H1 (cell line): ENCODE measurements at regions not wholly inside any gene's neighbourhood (a gene's known extent, or its start where the extent isn't known, plus 50 kb on each side); places are given as distances from the start of the nearest gene placed in this dataset.
"Not testable (repeated sequence)": the region's sequence is repeated elsewhere in the genome, so short reads cannot be mapped to it uniquely, and the experiment has no call there.

Experiments used
- CTCF ChIA-PET: fragments of 300-600 bp; sonication (Branson Sonifier 250); formaldehyde crosslinking; loops from one replicate; lab custom pipeline; 2021; ENCODE audit not compliant: partially characterized antibody; lab: Charles Lee
- POLR2A ChIA-PET: fragments of 300-600 bp; sonication (Branson Sonifier 250); formaldehyde crosslinking; loops from one replicate; lab custom pipeline; 2021; ENCODE audit warnings: inconsistent platforms; ENCODE audit not compliant: partially characterized antibody; lab: Charles Lee
- DNase-seq, 2 experiments: peaks; one replicate each; pipeline versions ENCODE4 v3.0.0 to v3.0.0-alpha.2; 2010 to 2022; ENCODE audit warnings: low spot score in 2 of 2, low read depth in 1 of 2, mixed read lengths in 1 of 2
- FAIRE-seq: peaks from 2 replicates; lab custom pipeline; 2011; peaks lifted over from hg19 to GRCh38; lab: Jason Lieb, UNC
- H2AFZ ChIP-seq: 2 replicates; pipeline ENCODE4 v1.8.1; 2012; ENCODE audit warnings: low read length, inconsistent platforms
- H2AK5ac ChIP-seq: 2 replicates; pipeline ENCODE4 v1.6.1; 2013; ENCODE audit warnings: low read depth, low read length
- H2BK120ac ChIP-seq: replicated peaks from 2 replicates; pipeline ENCODE3; 2013; ENCODE audit warnings: low read depth, low read length, inconsistent platforms
- H2BK12ac ChIP-seq: 2 replicates; pipeline ENCODE4 v1.6.1; 2013; ENCODE audit warnings: low read depth, low read length
- H2BK15ac ChIP-seq: 2 replicates; pipeline ENCODE4 v1.6.1; 2013; ENCODE audit warnings: low read length
- H2BK20ac ChIP-seq: 2 replicates; pipeline ENCODE4 v1.6.1; 2013; ENCODE audit warnings: low read length
- H2BK5ac ChIP-seq: 2 replicates; pipeline ENCODE4 v1.6.1; 2013; ENCODE audit warnings: low read depth, low read length
- H3K14ac ChIP-seq: 2 replicates; pipeline ENCODE4 v1.6.1; 2013; ENCODE audit warnings: inconsistent platforms; ENCODE audit not compliant: insufficient read length
- H3K18ac ChIP-seq: 2 replicates; pipeline ENCODE4 v1.6.1; 2013; ENCODE audit warnings: low read length; ENCODE audit errors: extremely low read depth
- H3K23ac ChIP-seq: 2 replicates; pipeline ENCODE4 v1.6.1; 2013; ENCODE audit warnings: inconsistent platforms; ENCODE audit not compliant: insufficient read length
- H3K23me2 ChIP-seq: 2 replicates; pipeline ENCODE4 v1.6.1; 2013; ENCODE audit warnings: low read depth, low read length
- H3K27ac ChIP-seq: 2 replicates; pipeline ENCODE4 v1.6.1; 2011; ENCODE audit warnings: low read depth, low read length, inconsistent platforms
- H3K27me3 ChIP-seq, 4 experiments: replicated peaks in 1 of 4; 1 replicate in 1 of 4; 2 replicates in 3 of 4; pipeline versions ENCODE4 v1.6.1 to v1.8.1; 2011 to 2013; ENCODE audit warnings: low read length in 3 of 4, mild to moderate bottlenecking in 3 of 4, inconsistent platforms in 2 of 4, mixed read lengths in 2 of 4, moderate library complexity in 1 of 4; ENCODE audit not compliant: control insufficient read depth in 3 of 4, insufficient read depth in 3 of 4; ENCODE audit errors: extremely low read depth in 1 of 4
- H3K36me3 ChIP-seq, 4 experiments: 2 replicates each; pipeline versions ENCODE4 v1.6.1 to v1.8.1; 2011 to 2013; ENCODE audit warnings: mild to moderate bottlenecking in 4 of 4, low read length in 3 of 4, moderate library complexity in 2 of 4, control low read depth in 1 of 4, inconsistent platforms in 1 of 4; ENCODE audit not compliant: insufficient read depth in 4 of 4, control insufficient read depth in 2 of 4
- H3K4ac ChIP-seq: replicated peaks from 2 replicates; pipeline ENCODE3; 2013; ENCODE audit warnings: low read length, low read depth, mixed read lengths, inconsistent platforms; ENCODE audit not compliant: insufficient read length
- H3K4me1 ChIP-seq, 4 experiments: replicated peaks in 1 of 4; 1 replicate in 1 of 4; 2 replicates in 3 of 4; pipeline versions ENCODE4 v1.6.1 to v1.8.1; 2011 to 2013; ENCODE audit warnings: low read length in 3 of 4, inconsistent platforms in 2 of 4, mixed read lengths in 1 of 4; ENCODE audit not compliant: insufficient read depth in 4 of 4, control insufficient read depth in 3 of 4
- H3K4me2 ChIP-seq, 2 experiments: 2 replicates each; pipeline versions ENCODE4 v1.6.1 to v1.8.1; 2011 to 2013; ENCODE audit warnings: low read depth in 2 of 2, low read length in 2 of 2, control low read depth in 1 of 2, inconsistent platforms in 1 of 2, mild to moderate bottlenecking in 1 of 2; ENCODE audit not compliant: insufficient read depth in 1 of 2
- H3K4me3 ChIP-seq, 4 experiments: fragments of 200-600, 300-600 bp in 1 of 4; sonication (generic), shearing (Covaris generic), sonication (Bioruptor Twin) in 1 of 4; 2 replicates each; pipeline versions ENCODE4 v1.5.1 to v1.8.1; 2011 to 2016; ENCODE audit warnings: low read length in 4 of 4, low read depth in 3 of 4, control low read depth in 2 of 4, inconsistent platforms in 2 of 4, mild to moderate bottlenecking in 2 of 4, mixed read lengths in 1 of 4, moderate library complexity in 1 of 4; ENCODE audit not compliant: insufficient read depth in 2 of 4; ENCODE audit errors: extremely low read depth in 1 of 4
- H3K56ac ChIP-seq: replicated peaks from 2 replicates; pipeline ENCODE3; 2013; ENCODE audit warnings: low read depth, mild to moderate bottlenecking, mixed read lengths, low read length, inconsistent platforms; ENCODE audit not compliant: insufficient read length
- H3K79me1 ChIP-seq: 2 replicates; pipeline ENCODE4 v1.6.1; 2013; ENCODE audit warnings: low read depth, low read length, control low read depth
- H3K79me2 ChIP-seq, 2 experiments: 2 replicates each; pipeline versions ENCODE4 v1.6.1 to v1.8.1; 2012 to 2013; ENCODE audit warnings: low read length in 2 of 2, mild to moderate bottlenecking in 2 of 2, inconsistent platforms in 1 of 2; ENCODE audit not compliant: insufficient read depth in 2 of 2, control insufficient read depth in 1 of 2
- H3K9ac ChIP-seq, 4 experiments: replicated peaks in 1 of 4; 1 replicate in 1 of 4; 2 replicates in 3 of 4; pipeline versions ENCODE4 v1.6.1 to v1.8.1; 2011 to 2013; ENCODE audit warnings: low read depth in 3 of 4, low read length in 3 of 4, control low read depth in 2 of 4, mild to moderate bottlenecking in 2 of 4, moderate library complexity in 2 of 4, inconsistent platforms in 1 of 4; ENCODE audit errors: extremely low read depth in 1 of 4
- H3K9me3 ChIP-seq, 2 experiments: 2 replicates each; pipeline versions ENCODE4 v1.6.1 to v1.8.1; 2012 to 2013; ENCODE audit warnings: mild to moderate bottlenecking in 2 of 2, moderate library complexity in 2 of 2, control low read depth in 1 of 2, inconsistent platforms in 1 of 2, low read depth in 1 of 2, low read length in 1 of 2, mixed read lengths in 1 of 2; ENCODE audit not compliant: insufficient read depth in 2 of 2
- H4K20me1 ChIP-seq, 2 experiments: replicated peaks in 1 of 2; 2 replicates each; pipeline versions ENCODE3 to v1.8.1; 2011 to 2013; ENCODE audit warnings: inconsistent platforms in 2 of 2, low read length in 2 of 2, mild to moderate bottlenecking in 1 of 2; ENCODE audit not compliant: insufficient read depth in 2 of 2, control insufficient read depth in 1 of 2
- H4K5ac ChIP-seq: 2 replicates; pipeline ENCODE4 v1.6.1; 2013; ENCODE audit warnings: low read length, low read depth, mixed read lengths, inconsistent platforms; ENCODE audit not compliant: insufficient read length
- H4K8ac ChIP-seq: 2 replicates; pipeline ENCODE4 v1.8.0; 2013; ENCODE audit warnings: mild to moderate bottlenecking, moderate library complexity, low read length, inconsistent platforms; ENCODE audit not compliant: insufficient read depth; ENCODE audit errors: extremely low read depth
- H4K91ac ChIP-seq: replicated peaks from 2 replicates; pipeline ENCODE3; 2013; ENCODE audit warnings: low read length, mixed read lengths, inconsistent platforms; ENCODE audit not compliant: insufficient read length

- H3K4me1 ChIP-seq, H3K4me3 ChIP-seq, POLR2A ChIA-PET, H3K4me2 ChIP-seq, H4K91ac ChIP-seq, H2BK15ac ChIP-seq, H3K23ac ChIP-seq, H3K9me3 ChIP-seq, H3K56ac ChIP-seq, H2BK5ac ChIP-seq, H2AFZ ChIP-seq, H3K9ac ChIP-seq, H3K79me2 ChIP-seq, H4K20me1 ChIP-seq, H3K4ac ChIP-seq, H3K27ac ChIP-seq, H2AK5ac ChIP-seq, H3K27me3 ChIP-seq, H4K5ac ChIP-seq, H3K79me1 ChIP-seq, H2BK120ac ChIP-seq, H3K18ac ChIP-seq, H3K23me2 ChIP-seq, H3K14ac ChIP-seq, H2BK20ac ChIP-seq, H4K8ac ChIP-seq, CTCF ChIA-PET, H3K36me3 ChIP-seq, FAIRE-seq, H2BK12ac ChIP-seq, DNase-seq: not testable (repeated sequence)
These were observed 526.0 kb downstream of the RMST start for GRCh38 chr12:97988588-97988987.
